GM18873 (cell line): ENCODE measurements at regions not wholly inside any gene's neighbourhood (a gene's known extent, or its start where the extent isn't known, plus 50 kb on each side); places are given as distances from the start of the nearest gene placed in this dataset.
"Not testable (repeated sequence)": the region's sequence is repeated elsewhere in the genome, so short reads cannot be mapped to it uniquely, and the experiment has no call there.

Experiments
- ATAC-seq: cut with Tn5 transposase; IDR thresholded peaks from one replicate; pipeline ENCODE4 v1.9.1; 2021; ENCODE audit warnings: mild to moderate bottlenecking, moderate library complexity, moderate number of reproducible peaks; ENCODE audit not compliant: unreplicated experiment, low FRiP score

DNA sequence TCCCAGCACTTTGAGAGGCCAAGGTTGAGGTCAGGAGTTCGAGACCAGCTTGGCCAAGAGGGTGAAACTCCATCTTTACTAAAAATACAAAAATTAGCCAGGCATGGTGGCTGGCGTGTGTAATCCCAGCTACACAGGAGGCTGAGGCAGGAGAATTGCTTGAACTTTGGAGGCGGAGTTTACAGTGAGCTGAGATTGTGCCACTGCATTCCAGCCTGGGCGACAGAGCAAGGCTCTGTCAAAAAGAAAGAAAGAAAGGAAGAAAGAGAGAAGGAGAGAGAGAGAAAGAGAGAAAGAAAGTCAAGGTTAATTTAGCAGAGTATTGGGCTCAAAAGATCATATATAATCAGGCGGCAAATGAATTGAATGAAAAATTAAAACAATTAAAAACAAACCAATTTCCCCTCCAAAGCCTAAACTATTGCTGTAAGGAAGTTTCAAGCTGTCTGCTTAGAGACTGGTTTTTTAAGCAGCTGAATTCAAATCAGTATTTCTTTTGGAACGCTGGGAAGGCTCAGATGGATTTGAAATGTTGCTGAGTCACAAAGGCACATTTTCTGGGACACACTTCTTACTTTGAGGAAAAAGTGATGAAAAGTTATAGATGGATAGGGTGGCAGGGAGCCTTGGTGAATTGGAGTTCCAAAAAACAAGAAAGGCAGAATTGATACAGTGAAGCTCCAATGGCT, 81.3 kb upstream of the BHLHE40 start:
- no peak for ATAC-seq

DNA sequence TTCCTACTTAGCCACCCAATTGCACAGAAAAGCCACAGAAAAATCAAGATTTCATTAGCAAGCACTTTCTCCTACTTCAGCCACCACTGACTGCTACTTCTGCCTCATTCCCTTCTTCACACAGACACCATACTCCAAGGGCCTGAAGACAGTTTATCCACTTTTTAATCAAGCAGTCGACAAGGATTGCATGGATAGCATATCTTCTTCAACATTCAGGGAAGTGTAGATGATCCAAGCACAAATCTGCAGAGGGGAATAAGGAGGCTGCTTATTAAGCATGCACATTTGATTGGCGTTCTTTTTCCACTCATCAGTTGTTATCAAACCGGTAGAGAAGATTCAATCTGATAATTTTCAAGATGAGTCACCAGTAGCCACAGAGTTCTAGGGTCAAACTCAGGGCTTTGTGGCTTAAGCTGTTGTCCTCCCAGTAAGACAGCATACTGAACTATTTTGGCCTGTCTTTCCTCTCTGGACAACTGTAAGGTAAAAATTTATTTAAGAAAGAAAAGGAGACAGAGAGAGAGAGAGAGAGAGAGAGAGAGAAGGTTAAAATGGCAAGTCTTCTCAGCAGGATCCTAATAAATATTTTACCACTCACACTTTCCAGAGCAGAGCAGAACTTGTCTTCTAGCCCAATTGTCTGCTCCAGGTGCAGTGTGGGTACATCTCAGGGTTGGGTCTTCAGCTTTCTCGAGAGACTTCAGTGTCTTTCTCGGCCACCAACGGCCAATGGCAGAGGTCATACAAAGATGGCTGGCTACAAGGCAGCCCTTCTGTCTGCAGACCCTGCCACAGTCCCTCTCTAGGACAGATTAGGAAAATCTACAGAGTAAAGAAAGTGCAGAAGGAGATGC, 80.6 kb upstream of the BHLHE40 start:
- peak; percentile 97 for ATAC-seq

DNA sequence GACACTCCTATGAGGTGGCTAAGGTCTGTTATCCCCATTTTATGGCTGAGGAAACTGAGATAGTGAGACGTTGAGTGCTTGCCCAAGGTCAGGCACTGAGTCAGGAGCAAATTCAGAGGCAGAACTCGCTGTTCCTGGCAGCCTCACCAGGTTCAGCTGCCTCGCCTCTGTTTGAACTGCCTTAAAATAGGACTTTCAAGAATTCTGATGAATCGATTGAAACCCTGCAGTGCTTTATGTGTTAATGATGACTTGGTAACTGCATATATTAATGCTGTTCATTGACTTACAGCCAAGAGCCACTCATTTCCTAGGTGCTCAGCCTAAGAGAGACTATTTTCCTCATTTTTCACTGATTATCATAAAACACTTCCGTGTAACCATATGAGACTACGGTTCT, 79.5 kb upstream of the BHLHE40 start:
- ATAC-seq = no peak

DNA sequence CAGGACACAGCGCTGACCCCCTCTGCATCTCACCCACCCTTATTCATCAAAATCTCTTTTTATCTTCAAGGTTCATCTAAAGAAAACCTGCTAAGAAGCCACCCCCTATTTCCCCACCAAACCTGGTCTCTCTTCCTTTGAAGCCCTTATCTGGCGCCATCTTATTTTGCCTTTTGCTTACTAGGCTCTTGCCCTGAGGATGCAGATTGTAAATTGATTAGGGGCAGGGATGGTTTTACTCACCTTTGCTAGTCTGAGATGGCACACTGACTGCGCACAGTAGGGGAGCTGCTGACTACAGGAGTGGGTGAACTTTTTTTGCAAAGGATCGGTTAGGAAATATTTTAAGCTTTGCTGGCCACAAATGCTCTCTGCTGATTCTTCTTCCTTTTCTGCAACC, 78.9 kb upstream of the BHLHE40 start:
- no peak for ATAC-seq

DNA sequence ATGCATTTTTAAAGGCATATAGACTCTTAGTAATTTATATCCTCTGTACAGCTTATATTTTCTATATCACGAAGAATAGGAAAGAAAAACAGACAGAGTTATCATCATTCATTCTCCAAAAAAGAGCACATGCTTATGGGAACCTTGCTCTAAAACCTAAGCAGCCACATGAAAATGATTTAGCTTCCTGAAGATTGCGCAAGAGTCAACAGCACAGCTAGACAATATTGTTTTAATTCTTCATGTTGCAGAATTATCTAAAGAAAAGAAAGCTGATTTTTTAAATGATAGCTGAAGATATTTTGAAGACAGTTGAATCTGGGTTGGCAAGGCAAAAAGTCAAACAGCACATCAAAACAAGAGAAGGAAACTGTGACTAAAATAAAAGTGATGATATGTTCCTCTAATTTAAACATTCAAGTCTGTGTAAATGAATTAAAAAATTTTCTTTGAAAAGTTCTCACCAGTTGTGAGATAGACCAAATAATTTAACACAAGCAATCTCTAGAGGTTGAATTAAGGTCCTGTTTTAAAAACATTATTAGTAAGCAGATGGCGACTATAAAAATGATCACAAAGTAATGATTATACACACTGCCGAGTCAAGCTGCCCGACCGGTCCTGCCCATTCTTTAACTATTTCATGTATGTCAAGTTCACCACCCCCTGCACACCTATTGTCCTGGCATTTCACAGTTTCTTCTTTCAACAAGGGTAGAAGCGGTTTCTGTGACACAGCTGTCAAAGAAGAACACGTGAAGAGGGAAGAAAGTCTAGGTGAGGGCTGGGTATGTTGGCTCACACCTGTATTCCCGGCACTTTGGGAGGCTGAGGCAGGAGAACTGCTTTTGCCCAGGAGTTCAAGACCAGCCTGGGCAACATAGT, 74.2 kb upstream of the BHLHE40 start:
- ATAC-seq = no peak

DNA sequence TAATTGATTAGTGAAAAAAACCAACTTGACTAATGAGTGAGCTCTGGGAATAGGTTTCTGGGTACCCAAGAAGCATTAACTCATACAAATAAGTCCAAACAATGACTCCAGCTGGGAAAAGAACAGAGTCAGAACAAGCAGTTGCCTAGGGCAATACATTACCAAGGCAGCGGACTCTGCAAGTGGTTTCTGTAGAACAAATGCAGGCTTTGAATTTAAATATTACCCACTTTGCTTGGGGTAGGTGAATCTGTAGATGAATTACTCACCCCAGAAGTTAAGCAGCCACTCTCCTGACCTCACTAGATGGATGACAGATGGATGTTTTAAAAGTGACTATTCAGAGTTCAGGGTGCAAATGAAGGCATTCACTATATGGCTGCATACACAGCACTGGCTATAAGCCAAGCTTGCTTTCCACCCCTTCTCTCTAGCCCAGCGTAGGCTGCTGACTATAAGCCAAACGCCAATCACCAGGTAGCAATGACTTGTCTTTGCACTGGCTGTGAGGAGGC, 73.1 kb upstream of the BHLHE40 start:
- no peak for ATAC-seq

DNA sequence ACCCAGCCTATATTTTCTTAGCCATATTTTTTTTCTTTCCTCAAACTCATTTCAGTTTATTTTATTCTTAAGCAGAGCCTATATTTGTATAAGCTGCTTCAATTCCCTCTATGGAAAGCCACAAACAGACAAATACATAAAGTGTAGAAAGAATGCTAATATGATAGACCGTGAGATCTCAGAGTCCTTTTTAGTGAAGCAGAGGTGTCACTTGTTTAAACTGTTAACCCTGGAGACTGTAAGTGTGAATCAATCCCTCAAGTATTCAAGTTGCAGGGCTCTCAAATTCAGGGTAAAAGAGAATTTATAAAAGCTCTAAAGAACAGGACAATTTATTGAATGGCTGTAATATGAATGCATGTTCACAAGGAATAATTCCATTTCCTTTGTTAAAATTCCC, 72.2 kb upstream of the BHLHE40 start:
- no peak for ATAC-seq

DNA sequence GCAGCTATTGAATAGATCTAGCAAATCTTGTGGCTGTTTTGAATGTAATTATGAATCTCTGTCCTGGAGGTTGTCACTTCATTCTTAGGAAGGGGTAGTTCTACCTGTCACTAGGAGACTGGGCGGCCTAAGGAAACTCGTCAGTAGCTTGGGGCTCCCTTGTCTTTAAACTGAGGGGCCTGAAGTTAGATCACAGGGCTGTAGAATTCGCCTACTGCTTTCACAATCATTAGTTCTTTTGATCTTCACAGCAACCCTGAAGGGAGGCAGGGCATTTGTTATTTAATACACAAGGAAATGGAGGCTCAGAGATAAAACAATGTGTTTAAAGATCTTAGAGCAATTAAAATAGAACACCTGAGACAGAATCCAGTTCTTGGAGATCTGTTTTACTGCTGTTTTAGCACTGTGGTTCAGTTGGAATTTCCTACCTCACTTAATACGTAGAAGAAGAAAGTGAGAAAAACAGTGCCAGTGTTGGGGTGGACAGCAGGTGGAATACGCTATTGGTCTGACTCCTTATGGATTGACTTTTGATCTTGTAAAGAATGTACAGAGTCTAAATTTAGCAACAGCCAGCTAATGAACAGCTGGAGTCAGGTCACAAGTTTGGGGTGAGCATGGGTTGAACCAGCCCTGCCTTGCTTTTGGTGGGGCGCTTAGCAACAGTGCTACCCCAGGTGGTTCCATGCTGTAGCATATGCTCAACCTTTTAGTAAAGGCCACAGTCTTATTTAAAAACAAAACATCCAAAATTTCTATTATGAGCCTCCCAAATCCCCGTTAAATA, 71.4 kb upstream of the BHLHE40 start:
- no peak for ATAC-seq

DNA sequence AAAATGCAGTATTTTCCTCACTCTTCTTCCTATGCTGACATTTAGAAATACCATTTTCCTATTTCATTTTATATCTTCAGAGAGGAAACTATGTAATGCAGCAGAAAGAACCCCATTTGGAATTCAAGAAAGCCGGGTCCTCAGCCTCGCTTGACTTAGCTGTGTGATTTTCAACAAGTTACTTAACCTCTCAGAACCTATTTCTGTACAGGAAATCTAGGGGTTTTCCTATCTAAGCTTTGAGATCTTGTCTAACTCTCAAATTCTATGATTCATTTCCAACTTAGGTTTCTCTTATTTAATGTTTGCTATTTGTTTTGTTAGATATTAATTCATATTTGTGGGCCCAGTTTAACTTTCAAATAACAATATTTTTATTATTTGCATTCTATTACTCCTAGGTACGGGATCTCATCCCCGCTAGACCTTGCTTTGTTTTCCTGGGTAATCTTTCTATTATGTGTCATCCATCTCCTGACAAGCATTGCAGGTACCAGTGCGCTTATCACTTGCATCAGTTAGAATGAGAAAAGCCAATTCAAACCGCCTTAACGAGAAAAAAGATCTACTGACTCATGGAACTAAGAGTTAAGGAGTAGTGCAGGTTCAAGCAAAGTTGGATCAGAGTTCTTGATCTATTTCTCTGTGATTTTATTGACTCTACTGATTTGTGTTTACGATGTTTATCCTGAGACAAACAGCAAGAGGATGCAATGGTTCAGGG, 70.6 kb upstream of the BHLHE40 start:
- ATAC-seq = no peak

DNA sequence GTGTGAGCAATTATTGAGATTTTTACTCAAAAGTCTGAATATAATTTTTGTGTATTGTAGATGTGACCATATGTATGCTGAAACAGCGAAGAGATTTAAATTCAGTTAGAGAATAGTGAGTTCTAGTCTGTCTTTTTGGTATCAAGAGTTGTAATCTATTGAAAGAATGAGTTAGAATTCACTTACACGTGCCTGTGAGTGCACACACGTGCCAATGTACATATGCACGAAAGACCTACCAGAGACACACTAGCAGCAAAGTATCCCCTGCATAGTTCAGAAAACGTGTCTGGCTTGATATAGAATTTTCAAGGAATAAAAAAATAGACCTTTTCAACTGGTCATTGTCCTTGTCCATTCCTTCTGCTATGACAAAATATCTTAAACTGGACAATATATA, 64.8 kb upstream of the BHLHE40 start:
- ATAC-seq = no peak

DNA sequence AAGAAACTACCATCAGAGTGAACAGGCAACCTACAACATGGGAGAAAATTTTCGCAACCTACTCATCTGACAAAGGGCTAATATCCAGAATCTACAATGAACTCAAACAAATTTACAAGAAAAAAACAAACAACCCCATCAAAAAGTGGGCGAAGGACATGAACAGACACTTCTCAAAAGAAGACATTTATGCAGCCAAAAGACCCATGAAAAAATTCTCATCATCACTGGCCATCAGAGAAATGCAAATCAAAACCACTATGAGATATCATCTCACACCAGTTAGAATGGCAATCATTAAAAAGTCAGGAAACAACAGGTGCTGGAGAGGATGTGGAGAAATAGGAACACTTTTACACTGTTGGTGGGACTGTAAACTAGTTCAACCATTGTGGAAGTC, 57.6 kb upstream of the BHLHE40 start:
- ATAC-seq = not testable (repeated sequence)

DNA sequence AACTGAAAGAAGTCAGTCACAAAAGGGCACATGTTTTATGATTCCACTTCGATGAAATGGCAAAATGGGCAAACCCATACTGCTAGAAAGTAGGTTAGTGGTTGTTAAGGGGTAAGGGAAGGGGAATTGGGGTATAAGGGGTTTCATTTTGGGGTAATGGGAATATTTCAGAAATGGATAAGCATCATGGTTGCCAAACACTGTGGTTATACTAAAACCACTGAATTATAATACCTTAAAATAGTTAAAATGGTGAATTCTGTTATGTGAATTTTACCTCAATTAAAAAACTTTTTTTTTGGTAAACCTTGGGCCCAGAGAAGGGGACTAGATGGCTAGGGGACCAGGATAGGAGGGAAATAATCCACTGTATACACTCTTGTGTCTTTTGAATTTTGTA, 52.3 kb upstream of the BHLHE40 start:
- no peak for ATAC-seq

DNA sequence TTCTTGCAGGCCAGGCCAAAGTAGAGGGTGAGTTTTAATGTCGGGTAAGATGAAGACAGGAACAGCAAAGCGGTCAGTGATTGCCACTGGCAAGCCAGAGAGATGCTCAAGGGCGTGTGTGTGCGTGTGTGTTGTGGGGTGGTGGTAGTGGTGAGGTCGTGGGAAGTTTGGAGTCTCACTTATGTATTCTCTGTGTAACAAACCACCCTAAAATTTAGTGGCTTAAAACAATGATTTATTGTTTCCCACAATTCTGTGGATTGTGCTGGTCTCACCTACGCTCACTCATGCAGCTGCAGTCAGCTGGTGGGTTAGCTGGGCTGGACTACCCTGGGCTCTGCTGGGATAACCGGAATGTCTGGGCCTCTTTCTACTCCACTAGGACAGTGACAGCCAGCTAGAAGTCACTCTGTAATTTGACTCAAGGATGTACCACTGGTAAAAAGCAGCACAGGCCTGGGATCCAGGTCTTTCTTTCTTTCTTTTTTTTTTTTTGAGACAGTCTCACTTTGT, 50.9 kb upstream of the BHLHE40 start:
- ATAC-seq = no peak
